HG03060 (cell line): ENCODE measurements at regions not wholly inside any gene's neighbourhood (a gene's known extent, or its start where the extent isn't known, plus 50 kb on each side); places are given as distances from the start of the nearest gene placed in this dataset.
A peak's percentile ranks its signal among the peaks of the same experiment; 100 is the strongest.

Experiments
- ATAC-seq: cut with Tn5 transposase; IDR thresholded peaks from one replicate; pipeline ENCODE4 v1.9.1; 2021; ENCODE audit warnings: low read depth, moderate number of reproducible peaks; ENCODE audit not compliant: unreplicated experiment

DNA sequence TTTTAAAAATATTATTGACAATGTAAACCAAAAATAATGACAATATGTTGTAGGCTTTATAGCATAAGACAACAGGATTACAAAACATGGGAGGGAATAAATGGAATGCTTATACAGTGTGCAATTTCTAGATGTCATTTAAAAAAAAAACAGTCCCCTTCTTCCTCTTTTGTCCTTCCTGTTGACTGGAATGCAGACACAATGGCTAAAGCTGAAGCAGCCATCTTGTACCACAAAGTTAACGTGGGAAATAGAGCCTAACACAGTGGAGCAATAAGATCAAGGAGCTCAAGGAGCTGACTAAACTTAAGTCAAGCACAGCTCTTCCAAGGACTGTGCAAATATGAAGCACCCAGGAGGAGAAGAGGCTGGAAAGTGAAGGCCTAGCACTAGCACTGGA is 208.1 kb downstream of the ARHGAP12 start:
- ATAC-seq = no peak

DNA sequence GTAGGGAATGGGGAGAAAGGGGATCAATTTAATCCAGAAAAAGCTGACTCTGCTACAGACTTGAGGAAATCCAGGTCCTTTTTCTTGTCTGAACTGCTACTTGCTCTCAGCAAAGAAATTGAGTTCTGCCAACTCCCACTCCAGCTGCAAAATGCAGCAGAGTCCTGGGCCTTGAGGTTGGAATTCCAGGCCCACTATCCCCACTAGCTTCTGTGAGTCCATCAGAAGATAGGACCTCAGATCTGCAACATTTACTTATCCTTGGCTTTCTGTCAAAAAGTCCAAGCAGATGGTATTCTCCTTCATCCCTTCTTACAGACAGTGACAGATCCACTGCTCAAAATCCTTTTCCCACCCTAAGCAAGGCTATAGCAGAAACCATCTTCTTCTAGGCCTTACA is 219.2 kb downstream of the ARHGAP12 start:
- ATAC-seq = no peak

DNA sequence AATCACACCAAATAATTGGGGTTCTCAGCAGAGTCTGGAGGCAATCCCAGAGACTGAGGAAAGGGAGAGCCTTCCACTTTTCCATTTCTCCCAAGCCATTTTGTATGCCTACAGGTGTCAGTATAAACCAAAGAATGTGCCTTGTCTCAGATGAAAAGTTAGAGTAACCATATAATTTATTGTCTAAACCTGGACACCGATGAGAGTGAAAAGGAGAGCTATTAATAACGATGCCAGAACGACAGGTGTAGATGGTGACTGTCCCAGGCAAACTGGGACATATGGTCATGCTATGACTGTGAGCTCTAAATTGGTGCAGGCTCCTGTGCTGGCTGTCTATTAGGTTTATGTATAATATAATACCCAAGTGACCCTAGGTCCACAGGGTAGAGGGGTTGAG is 219.6 kb downstream of the ARHGAP12 start:
- no peak for ATAC-seq

DNA sequence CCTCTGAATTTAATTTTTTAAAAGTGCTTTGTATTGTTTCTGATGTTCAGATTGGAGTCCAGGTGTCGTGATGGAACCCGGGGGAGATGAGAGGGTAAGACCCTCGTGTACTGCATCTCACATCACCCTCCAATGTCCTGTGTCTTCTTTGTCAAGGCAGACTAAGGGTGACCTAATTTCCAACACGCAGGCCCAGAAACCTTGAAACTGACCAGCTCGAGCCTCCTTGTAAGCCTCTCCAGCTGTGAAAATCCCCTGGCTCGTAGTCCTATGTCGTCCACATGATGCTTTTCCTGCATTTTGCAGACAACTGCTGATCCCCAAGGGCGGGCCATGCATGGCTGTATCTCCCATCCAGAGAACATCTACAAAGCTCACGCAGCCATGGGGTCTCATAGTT is 220.2 kb downstream of the ARHGAP12 start:
- ATAC-seq = no peak

DNA sequence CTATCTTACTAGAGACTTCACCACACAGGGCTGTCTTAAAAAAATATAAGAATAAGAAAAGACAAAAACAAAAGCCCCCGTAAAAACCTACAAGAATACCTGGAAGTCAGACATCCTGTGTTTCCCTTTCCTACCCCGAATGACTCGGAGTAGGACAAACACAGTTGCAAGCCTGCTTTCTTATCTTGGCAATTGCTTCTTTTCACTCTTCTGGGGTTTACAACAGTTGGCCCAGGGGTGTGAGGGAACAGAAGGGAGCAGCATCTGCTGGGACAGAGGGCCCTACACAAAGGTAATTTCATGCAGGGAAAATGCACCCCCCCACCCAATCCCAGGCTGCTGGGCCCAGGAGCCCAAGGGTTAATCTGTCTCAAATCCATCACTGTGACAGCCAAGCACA is 220.6 kb downstream of the ARHGAP12 start:
- no peak for ATAC-seq

DNA sequence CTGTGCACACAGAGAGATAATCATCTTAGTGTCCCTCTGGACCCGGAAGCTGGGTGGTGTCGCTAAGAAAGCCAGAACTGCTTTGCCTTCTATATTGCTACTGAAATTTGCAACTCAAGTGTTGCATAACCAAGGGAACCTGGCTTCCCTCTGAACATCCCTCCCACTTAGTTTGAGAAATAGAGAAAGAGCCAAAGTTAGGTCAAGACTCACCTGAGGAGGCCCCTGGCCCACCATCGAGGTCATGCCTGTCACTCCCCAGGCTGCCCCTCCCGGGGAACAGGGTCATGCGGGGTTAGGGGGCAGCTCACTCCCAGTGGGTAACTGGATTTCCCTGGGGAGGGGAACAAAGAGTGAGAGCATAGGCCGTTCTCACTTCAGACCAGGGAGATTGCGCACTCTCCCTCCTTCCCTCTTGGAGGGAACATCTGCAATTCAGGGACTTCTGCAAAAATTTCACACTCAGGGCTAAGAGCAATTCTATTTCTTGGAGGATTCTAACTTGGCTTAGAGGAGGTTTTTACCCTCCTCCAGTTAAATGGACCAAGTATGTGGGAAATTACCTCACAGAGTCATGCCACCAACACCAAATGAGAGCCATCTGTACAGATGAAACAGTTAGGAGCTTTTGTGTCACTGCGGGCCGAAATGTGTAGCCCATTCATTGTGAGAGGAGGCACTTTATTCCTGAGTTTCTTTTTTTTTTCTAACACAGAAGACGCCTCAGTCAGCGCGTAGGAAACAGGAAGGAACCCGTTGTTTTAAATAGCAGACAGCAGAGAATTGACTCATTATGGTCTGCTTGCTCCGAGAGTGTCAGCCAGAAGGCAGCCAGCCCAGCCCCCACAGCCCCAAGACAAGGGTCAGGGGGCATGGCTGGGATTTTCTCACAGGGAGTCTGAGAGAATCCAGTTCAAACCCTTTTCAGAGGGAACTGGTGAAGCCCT is 221.3 kb downstream of the ARHGAP12 start:
- peak; percentile 83 for ATAC-seq

DNA sequence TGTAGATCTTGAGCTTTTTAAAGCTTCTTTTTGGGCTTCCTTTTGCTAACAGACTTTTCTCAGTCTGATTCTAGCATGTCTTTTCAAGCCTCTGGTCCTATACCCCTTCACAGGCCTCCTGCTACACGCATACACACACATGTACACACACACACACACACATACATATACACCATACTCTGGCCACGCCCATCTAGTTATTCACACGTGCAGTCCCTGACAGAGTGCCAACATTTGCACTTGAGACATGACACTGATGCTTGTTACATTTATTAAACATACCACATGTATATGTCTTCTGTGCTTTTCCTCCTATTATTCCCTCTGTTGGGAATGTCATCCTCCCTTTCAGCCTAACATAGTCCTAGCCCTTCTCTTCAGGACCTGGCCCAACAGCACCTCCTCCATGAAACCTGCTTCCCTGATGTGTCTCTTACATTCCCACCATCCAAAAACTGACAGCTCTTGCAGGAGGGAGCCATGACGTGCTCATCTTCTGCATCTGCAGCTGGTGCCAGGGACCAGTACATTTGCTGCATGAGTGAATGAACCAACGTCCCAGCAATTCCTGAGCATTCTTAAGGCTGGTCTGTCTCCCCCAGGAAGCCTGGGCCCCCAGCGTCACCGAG is 222.1 kb downstream of the ARHGAP12 start:
- no peak for ATAC-seq

DNA sequence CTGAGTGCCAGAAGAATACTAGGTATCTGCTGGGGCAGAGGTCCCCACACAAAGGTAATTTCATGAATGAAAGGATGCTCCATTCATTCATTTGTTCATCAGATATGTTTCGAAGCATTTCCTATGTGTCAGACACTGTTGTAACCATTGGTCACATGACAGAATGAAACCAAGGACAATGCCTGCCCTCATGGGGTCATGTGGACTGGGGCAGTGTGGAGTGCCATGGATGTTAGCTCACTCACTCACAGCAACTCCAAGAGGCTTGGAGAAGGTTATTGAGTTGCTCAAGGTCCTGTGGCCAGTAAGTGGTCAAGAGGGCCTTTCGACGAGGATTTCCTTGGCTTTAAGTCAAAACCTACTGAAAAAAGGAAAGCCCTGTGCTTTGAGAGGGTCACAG is 223.5 kb downstream of the ARHGAP12 start:
- no peak for ATAC-seq

DNA sequence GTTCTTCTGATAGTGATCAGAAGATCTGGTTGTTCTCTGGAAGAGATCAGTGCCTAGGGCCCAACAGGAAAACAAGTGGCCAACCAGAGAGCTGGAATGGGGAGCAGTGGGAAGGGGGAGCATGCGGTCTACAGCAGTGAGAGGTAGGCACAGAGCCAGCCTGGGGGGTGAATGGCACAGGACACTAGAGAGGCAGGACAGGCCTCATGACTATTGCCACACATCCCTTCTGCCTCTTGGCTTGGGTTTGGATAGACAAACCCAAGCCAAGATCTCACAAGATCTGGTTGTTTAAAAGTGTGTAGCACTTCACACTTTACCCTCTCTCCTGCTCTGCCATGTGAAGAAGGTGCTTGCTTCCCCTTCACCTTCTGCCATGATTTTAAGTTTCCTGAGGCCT is 224.4 kb downstream of the ARHGAP12 start:
- no peak for ATAC-seq

DNA sequence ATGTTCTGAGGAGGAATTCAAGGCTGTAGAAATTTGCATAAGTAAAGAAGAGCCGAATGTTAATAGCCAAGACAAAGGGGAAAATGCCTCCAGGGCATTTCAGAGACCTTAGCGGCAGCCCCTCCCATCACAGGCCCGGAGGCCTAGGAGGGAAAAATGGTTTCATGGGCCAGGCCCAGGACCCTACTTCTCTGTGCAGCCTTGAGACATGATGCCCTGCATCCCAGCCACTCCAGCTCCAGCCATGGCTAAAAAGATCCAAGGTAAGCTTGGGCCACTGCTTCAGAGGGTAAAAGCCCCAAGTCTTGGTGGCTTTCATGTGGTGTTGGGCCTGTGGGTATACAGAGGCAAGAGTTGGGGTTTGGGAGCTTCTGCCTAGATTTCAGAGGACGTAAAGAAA is 225.7 kb downstream of the ARHGAP12 start:
- no peak for ATAC-seq

DNA sequence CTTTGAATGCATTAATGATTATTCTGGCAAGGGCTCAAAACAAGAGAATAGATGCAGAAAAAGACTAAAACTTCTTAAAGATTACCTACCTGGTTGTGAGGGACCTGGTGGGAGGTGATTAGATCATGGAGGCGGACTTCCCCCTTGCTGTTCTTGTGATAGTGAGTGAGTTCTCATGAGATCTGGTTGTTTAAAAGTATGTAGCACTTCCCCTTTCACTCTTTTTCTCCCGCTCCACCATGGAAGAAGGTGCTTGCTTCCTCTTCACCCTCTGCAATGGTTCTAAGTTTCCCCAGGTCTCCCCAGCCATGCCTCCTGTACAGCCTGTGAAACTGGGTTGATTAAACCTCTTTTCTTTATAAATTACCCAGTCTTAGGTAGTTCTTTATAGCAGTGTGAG is 226.6 kb downstream of the ARHGAP12 start:
- ATAC-seq = no peak

DNA sequence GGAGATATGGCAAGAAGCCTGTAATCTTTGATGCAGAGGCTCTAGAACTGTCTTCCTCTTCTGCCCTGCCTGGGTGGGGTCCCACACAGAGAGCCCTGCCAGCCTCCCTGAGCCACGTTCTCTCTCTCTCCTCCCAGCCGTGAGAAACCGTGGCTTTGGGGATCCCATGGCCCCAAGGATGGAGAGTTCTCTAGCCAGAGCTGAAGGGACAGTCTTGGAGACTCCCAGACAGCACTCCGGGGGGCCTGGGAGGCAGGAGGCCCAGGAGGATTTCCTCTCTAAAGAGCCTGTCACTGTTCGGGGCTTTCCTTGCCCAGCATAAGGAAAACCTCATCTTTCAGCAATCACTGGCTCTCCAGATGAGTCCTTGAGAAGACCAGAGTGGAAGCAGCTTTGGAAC is 227.1 kb downstream of the ARHGAP12 start:
- no peak for ATAC-seq

DNA sequence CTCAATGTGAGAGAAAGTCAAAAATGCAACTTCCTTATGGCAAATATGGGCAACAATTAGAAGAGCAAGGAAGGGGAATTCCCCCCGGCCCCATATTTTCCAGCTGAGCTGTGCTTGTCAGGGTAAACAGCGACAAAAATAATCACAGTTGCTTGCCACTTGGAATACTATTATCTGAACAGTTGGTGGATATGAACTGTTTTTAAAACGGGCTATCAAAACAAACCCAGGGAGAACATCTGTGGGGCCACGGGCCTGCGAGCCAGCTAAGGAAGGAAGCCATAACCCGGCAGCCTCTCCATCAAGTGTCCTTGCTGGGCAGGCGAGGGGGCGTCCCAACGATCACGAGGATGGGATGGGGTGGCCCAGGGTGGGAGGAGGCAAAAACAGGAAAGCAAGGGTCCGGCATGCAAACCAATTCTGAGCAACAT is 228.4 kb downstream of the ARHGAP12 start:
- no peak for ATAC-seq

DNA sequence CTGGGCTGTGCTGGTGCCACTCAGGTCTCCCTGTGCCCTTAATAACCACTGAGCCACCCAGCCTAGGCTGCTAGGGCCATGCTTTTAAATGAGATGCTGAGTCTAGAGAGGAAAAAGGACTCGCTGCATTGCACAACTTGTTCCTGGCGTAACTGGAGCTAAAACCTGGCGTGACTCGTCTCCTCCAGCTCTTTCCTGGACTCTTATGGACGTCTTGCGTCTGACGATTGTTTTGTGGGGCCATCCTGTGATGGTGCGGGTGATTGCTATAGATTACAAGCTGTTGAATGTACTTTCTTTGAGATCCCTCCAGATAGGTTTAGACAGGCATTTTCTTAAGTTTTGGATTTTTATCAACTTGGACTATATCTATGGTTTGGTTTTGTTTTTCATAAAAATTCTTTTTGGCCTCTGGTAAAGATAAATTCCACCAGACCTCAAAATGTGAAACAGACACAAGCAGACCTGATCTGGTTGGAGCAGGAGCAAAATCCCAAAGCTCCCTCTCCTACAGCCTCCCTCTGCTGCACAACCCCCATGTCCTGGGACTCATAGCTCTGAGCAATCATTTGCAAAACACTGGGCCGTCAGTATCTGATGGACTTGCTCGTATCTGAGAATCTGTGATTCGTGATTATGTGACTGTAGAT is 230.3 kb downstream of the ARHGAP12 start:
- no peak for ATAC-seq

DNA sequence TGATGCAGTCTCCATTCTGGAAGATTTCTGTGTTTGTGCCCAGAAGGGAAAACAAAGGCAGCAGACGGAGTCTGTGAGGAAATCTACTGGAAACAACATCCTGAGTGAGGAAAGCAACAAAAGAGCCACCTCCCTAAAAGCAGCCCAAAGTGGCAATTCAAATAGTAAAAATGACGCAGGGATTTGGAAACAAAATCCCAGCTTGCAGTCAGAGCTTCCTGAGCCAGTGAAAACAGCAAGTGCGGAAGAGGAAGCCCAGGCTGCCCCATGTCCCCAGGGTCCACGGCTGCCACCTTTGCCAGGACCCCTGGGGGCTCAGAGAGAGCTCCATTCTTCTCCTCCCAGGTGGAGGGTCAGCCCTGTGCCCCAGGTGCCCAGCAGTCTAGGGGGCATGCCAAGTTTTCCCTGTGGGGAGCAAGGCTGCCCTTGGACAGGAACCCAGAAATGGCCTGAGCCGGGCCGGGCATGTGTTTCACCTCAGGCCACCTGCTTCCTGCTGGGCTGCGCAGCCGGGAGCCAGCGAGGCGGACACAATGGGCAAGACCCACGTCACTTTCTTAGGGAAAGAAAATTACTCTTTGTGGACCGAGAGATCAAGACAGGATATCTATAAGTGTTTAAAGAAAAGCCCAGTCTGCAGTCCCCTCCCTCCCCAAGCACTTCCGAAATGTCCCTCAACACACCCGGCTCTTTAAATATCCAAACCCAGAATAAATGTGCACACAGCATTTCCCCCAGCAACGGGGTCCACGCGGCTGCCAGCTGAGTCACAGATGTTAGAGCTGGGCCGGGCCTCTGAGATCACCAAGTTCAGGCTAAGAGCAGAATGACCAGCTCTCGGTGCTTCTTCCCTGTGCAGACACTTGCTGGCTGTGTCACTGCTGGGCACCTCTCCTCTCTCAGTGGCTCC is 231.1 kb downstream of the ARHGAP12 start:
- ATAC-seq = no peak

DNA sequence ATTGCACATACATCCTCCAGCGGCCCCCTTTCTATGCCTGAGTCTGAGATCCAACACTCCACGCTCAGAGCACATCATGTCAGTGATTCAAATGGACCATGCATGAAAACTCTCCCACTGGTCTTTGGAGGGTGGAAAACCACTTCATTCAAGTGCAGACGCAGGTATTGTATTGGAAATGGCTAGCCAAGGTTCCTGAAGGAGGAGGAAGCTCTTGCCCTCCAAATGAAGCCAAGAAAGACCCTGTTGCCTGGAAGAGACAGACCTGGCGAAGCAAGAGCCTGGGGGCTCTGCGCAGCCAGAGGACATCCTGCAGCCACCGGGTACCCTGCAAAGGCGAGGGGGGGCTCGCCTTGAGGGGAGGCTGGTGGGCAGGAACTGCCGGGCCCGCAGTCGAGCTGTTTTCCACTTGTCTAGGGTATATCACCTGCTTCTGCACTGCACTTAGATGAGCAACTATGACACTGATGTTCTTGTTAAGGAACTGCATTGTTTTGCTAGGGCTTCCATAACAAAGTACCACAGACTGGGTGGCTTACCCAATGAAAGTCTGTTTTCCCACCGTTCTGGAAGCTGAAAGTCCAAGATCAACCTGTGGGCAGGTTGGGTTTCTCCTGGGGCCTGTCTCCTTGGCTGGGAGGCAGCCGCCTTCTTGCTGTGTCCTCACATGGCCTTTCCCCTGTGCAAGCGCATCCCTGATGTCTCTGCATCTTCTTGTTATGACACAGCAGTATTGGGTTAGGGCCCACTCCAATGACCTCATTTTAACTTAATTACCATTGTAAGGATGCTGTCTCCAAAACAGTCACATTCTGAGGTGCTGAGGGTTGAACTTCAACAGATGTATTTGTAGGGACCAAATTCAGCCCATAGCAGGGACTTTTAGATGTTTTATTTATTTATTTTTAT is 233.4 kb downstream of the ARHGAP12 start:
- ATAC-seq = no peak

DNA sequence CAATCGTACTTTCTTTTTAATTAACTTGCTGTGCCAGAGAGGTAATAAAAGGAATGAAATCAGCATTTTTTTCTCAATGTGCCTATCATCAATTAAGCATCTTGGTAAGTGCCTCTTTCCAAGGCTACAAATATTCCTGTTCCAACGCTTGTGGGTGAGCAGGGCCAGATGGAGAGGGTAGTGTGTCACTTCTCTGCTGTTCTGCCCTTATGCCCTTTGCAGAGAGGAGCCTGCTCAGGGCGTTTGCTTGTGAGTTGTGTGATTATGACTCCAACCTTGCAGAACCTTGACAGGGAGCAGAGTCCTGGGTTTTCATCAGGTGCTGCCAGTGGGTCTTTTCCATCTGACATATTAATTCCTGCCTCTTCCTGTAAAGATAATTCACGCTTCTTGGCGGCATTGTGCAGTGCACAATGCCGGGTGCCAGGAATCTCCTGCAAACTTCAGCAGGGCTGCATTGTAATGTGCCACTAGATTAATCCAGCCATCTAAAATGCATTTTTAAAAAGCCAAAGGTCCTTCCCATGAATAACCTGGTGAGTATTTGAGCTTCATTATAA is 234.4 kb downstream of the ARHGAP12 start:
- no peak for ATAC-seq

DNA sequence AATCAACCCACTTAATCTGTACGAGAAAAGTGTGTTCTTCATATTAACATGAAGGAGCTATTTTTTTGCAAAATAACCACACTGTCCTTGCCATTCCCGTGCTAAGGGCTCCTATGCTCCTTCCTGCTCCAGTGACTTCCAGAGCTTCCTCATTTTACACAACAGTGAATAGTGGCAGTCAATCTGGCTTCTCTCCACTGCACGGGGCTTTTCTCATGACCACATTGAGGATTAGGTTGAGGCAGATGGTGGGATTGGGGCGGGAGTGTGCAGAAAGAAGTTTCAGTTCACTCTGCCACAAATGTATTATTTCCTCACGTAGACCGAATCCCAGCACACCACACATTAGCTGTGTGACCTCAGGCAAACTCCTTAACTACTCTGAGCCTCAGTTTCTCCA is 235.1 kb downstream of the ARHGAP12 start:
- no peak for ATAC-seq

DNA sequence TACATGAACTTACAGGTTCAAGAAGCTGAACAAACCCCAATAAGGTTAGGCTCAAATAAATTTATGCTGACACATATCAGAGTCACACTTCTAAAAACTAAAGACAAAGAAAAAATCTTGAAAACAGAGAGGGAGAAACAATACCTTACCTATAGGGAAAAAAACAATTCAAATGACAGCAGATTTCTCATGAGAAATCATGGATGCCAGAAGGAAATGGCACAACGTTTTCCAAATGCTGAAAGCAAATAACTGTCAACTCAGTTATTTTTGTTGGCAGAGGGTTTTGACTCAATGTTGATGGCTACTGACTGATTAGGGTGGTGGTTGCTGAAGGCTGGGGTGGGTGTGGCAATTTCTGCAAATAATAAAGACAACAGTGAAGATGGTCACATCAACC is 239.4 kb downstream of the ARHGAP12 start:
- ATAC-seq = no peak
